ENCODE measurements at regions not wholly inside any gene's neighbourhood (a gene's known extent, or its start where the extent isn't known, plus 50 kb on each side); places are given as distances from the start of the nearest gene placed in this dataset.

DNA sequence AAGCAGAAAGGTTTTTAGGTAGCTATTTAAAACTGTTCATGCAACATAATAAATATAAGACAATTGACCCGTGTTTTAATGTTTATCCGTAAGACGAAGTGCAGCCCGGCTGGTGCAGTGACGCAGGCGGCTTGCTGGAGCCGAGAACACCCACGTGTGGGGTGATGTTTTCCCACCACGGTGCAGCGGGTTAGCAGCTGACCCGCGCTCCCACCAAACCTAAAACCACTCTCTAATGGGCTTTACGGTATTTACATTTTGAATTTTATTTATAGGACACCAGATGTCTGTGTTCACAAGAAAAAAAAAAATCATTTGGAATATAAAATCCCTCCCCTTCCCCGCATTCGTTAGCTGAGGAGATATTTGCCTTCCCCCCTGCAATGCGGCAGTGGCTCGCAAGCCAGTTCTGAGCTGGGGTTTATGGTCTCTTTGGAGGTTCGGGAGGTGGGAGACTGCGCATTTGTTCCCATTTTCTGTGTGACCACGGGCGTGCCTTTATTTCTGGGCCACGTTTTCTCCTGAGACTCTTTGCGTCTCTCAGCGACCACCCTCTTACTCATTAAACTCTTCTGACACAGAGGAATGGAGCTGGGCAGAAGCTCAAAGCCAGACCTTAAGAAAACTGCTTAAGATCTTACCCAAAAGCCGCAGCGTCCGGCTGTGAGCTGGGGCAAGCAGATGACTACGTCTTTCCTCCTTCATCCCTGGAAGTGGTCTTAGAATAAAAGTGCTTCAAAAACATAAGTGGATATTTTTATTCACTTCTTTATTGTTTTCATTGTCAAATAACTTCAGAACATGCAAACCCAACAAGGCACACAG, 301.1 kb downstream of the IRF8 start:
- H3K4me3 Mint-ChIP-seq (ENCODE audit: unreplicated experiment): no peak overlapping the region
- peaks cover 8% of the 10 kb centered on the region; the same call in 1 of the 2 replicates for H3K4me1 ChIP-seq
- peaks cover 10% of the 10 kb centered on the region for H3K4me1 Mint-ChIP-seq (ENCODE audit: low read depth, unreplicated experiment)
- no peaks in the 10 kb centered on the region for H3K9me3 Mint-ChIP-seq (ENCODE audit: unreplicated experiment)
- H3K27ac Mint-ChIP-seq (ENCODE audit: unreplicated experiment): no peak overlapping the region
- ChIA-PET POLR2A (no interaction called here), CTCF (no interaction called here)
- H3K27me3 Mint-ChIP-seq (ENCODE audit: insufficient read depth, unreplicated experiment): peaks cover 37% of the 10 kb centered on the region
- no peaks in the 10 kb centered on the region; the same call in 1 of the 2 replicates for H3K27me3 ChIP-seq (replicated peaks; ENCODE audit: control insufficient read depth, insufficient read depth, low read length)
- no peaks in the 10 kb centered on the region for H3K36me3 Mint-ChIP-seq (ENCODE audit: insufficient read depth, unreplicated experiment)
- intact Hi-C loops (cut with micrococcal nuclease; ENCODE audit: unreplicated experiment): no loop called here
- no peaks in the 10 kb centered on the region for H3K9me3 ChIP-seq
- TF ChIP-seq, protein P1, sequence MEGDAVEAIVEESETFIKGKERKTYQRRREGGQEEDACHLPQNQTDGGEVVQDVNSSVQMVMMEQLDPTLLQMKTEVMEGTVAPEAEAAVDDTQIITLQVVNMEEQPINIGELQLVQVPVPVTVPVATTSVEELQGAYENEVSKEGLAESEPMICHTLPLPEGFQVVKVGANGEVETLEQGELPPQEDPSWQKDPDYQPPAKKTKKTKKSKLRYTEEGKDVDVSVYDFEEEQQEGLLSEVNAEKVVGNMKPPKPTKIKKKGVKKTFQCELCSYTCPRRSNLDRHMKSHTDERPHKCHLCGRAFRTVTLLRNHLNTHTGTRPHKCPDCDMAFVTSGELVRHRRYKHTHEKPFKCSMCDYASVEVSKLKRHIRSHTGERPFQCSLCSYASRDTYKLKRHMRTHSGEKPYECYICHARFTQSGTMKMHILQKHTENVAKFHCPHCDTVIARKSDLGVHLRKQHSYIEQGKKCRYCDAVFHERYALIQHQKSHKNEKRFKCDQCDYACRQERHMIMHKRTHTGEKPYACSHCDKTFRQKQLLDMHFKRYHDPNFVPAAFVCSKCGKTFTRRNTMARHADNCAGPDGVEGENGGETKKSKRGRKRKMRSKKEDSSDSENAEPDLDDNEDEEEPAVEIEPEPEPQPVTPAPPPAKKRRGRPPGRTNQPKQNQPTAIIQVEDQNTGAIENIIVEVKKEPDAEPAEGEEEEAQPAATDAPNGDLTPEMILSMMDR (IDR thresholded peaks at IDR 0.05; ENCODE audit: insufficient read depth in 1 of 2, low read depth in 1 of 2, low read length in 1 of 2, severe bottlenecking in 1 of 2, unreplicated experiment in 1 of 2): no peak
- BruUV-seq (replicated peaks): no TSS peak
- H3K4me3 ChIP-seq (ENCODE audit: low read depth, low read length): no peak overlapping the region
- H3K36me3 ChIP-seq (ENCODE audit: control insufficient read depth, insufficient read depth, low read length): no peaks in the 10 kb centered on the region
- no peak for DNase-seq

DNA sequence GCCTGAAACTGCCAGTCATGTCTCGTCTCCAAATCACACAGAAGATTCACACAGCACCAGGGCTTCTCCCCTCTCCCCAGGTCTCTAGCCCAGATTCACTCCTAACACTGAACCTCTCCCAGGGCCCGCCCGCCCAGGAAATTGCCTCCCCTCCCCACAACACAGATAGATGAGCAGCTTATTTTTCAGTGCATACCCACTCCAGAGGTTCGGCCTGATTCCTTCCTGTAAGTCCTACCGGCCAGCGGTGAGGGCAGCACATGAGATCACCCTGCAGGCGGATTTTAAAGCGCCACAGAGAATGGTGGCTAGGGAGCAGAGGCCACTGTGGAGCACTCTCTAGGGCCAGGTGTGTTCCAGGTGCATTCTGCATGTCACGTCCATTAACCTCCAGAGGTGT, 301.8 kb downstream of the IRF8 start:
- Histone ChIP-seq H3K4me3 (ENCODE audit: low read depth, low read length) (no peak overlapping the region), H3K27me3 (replicated peaks; ENCODE audit: control insufficient read depth, insufficient read depth, low read length) (no peaks in the 10 kb centered on the region; the same call in 1 of the 2 replicates), H3K9me3 (no peaks in the 10 kb centered on the region), H3K36me3 (ENCODE audit: control insufficient read depth, insufficient read depth, low read length) (no peaks in the 10 kb centered on the region), H3K4me1 (peaks cover 7% of the 10 kb centered on the region; the same call in 1 of the 2 replicates)
- TF ChIP-seq, protein P1 (IDR thresholded peaks at IDR 0.05; ENCODE audit: insufficient read depth in 1 of 2, low read depth in 1 of 2, low read length in 1 of 2, severe bottlenecking in 1 of 2, unreplicated experiment in 1 of 2): no peak
- no peaks in the 10 kb centered on the region for H3K9me3 Mint-ChIP-seq (ENCODE audit: unreplicated experiment)
- CTCF ChIA-PET: interaction anchor here (0.6 kb wide), 1 partner anchor 380 kb away, joined by 3 read pairs; no protein-coding TSS in a partner anchor
- H3K4me1 Mint-ChIP-seq (ENCODE audit: low read depth, unreplicated experiment): peaks cover 10% of the 10 kb centered on the region
- H3K27ac Mint-ChIP-seq (ENCODE audit: unreplicated experiment): no peak overlapping the region
- no TSS peak for BruUV-seq (replicated peaks)
- H3K36me3 Mint-ChIP-seq (ENCODE audit: insufficient read depth, unreplicated experiment): no peaks in the 10 kb centered on the region
- H3K27me3 Mint-ChIP-seq (ENCODE audit: insufficient read depth, unreplicated experiment): peaks cover 37% of the 10 kb centered on the region
- H3K4me3 Mint-ChIP-seq (ENCODE audit: unreplicated experiment): no peak overlapping the region
- intact Hi-C loops (cut with micrococcal nuclease; ENCODE audit: unreplicated experiment): no loop called here
- POLR2A ChIA-PET: no interaction called here
- DNase-seq: no peak

DNA sequence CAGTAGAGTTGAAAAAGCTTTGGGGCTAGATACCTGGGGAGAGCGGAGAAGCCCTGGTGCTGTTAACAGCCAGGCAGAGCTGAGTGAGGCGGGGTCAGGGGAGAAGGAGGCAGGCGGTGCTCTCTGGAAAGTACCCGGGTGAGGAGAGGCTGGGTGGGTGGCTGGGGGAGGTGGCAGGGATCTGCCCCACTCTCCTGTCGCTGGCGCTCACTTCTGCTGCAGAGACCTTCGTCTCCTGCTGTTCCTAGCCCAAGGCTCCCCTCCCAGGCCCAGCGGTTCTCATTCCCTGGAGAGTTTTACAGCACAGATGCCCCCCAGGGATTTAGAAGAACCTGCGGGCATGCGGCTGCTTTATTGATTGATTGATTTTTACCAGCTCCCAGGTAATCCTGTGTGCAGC, 302.8 kb downstream of the IRF8 start:
- peaks cover 30% of the 10 kb centered on the region for H3K27me3 Mint-ChIP-seq (ENCODE audit: insufficient read depth, unreplicated experiment)
- intact Hi-C loops (cut with micrococcal nuclease; ENCODE audit: unreplicated experiment): no loop called here
- H3K27ac Mint-ChIP-seq (ENCODE audit: unreplicated experiment): no peak overlapping the region
- no TSS peak for BruUV-seq (replicated peaks)
- H3K4me1 Mint-ChIP-seq (ENCODE audit: low read depth, unreplicated experiment): peaks cover under 1% of the 10 kb centered on the region
- H3K27me3 ChIP-seq (replicated peaks; ENCODE audit: control insufficient read depth, insufficient read depth, low read length): no peaks in the 10 kb centered on the region; the same call in 1 of the 2 replicates
- H3K36me3 ChIP-seq (ENCODE audit: control insufficient read depth, insufficient read depth, low read length): no peaks in the 10 kb centered on the region
- no peaks in the 10 kb centered on the region for H3K36me3 Mint-ChIP-seq (ENCODE audit: insufficient read depth, unreplicated experiment)
- H3K4me3 Mint-ChIP-seq (ENCODE audit: unreplicated experiment): no peak overlapping the region
- POLR2A ChIA-PET: no interaction called here
- no peaks in the 10 kb centered on the region for H3K9me3 Mint-ChIP-seq (ENCODE audit: unreplicated experiment)
- no peak for DNase-seq
- no peaks in the 10 kb centered on the region for H3K9me3 ChIP-seq
- CTCF ChIA-PET: no interaction called here
- no peak overlapping the region for H3K4me3 ChIP-seq (ENCODE audit: low read depth, low read length)
- TF ChIP-seq, protein P1 (IDR thresholded peaks at IDR 0.05; ENCODE audit: insufficient read depth in 1 of 2, low read depth in 1 of 2, low read length in 1 of 2, severe bottlenecking in 1 of 2, unreplicated experiment in 1 of 2): no peak
- H3K4me1 ChIP-seq: no peaks in the 10 kb centered on the region; the same call in 1 of the 2 replicates
